H1 (cell line): ENCODE measurements at regions not wholly inside any gene's neighbourhood (a gene's known extent, or its start where the extent isn't known, plus 50 kb on each side); places are given as distances from the start of the nearest gene placed in this dataset.

ENCODE experiments used
- CHD1 ChIP-seq: IDR thresholded peaks from 2 replicates; pipeline ENCODE4 v1.6.1; 2012; ENCODE audit warnings: low read depth, low read length, improper control_type of control experiment
- EZH2 ChIP-seq: fragments of 200-600 bp; sonication (generic); IDR thresholded peaks from 2 replicates; pipeline ENCODE4 v1.7.1; 2012; ENCODE audit warnings: low read depth, mild to moderate bottlenecking, moderate library complexity, low read length, inconsistent platforms; ENCODE audit not compliant: severe bottlenecking
- FOSL1 ChIP-seq: IDR thresholded peaks from 2 replicates; pipeline ENCODE4 v1.6.1; 2011; ENCODE audit warnings: mild to moderate bottlenecking, low read depth, low read length, moderate library complexity; ENCODE audit not compliant: insufficient read depth
- HDAC2 ChIP-seq, 2 experiments: fragments of 300-600 bp in 1 of 2; sonication (generic) in 1 of 2; IDR thresholded peaks; 2 replicates each; pipeline ENCODE4 v1.6.1; 2011 to 2012; ENCODE audit warnings: low read depth in 2 of 2, low read length in 2 of 2, mild to moderate bottlenecking in 2 of 2, moderate library complexity in 2 of 2, borderline replicate concordance in 1 of 2, inconsistent platforms in 1 of 2
- KDM1A ChIP-seq: fragments of 200-600, 300-600 bp; sonication (generic); IDR thresholded peaks from 2 replicates; pipeline ENCODE4 v1.7.1; 2016; ENCODE audit warnings: mild to moderate bottlenecking, low read length, borderline replicate concordance
- POLR2A ChIP-seq, 2 experiments: IDR thresholded peaks; 1 replicate in 1 of 2; 2 replicates in 1 of 2; pipeline ENCODE4 v1.6.1; 2011; ENCODE audit warnings: low read depth in 2 of 2, low read length in 2 of 2, mild to moderate bottlenecking in 2 of 2; ENCODE audit errors: control extremely low read depth in 1 of 2
- ZNF274 ChIP-seq: IDR thresholded peaks from 2 replicates; pipeline ENCODE4 v1.7.0; 2012; ENCODE audit warnings: low read length, borderline replicate concordance; ENCODE audit errors: extremely low read depth
- TF ChIP-seq, protein P1 (sequence below), 3 experiments: IDR thresholded peaks; 1 replicate in 2 of 3; 2 replicates in 1 of 3; pipeline versions ENCODE4 v1.5.1 to v1.6.1; 2011; ENCODE audit warnings: low read length in 3 of 3, mild to moderate bottlenecking in 3 of 3, inconsistent platforms in 2 of 3, low read depth in 1 of 3, moderate library complexity in 1 of 3; ENCODE audit not compliant: insufficient read depth in 1 of 3; ENCODE audit errors: control extremely low read depth in 1 of 3

DNA sequence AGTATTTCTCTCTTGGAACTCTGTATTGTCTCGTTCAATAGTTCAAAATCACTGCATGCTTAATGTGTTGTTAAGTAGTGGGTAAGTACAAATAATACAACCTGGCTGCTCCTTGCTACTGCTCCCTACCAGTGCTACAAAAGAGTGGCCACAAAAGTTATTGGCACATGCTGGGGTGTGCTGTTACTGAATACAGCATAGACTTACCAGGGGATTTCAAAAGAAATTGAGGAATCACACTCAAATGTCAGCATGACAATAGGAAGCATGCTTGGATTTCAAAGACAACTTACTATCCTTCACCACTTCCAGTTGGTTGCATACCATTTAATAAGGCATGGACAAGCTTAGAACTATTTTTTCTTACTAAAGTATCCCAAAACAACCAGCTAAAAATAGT is 1041.3 kb upstream of the SPRY2 start:
- no peak for TF ChIP-seq CHD1
- TF ChIP-seq, protein P1, sequence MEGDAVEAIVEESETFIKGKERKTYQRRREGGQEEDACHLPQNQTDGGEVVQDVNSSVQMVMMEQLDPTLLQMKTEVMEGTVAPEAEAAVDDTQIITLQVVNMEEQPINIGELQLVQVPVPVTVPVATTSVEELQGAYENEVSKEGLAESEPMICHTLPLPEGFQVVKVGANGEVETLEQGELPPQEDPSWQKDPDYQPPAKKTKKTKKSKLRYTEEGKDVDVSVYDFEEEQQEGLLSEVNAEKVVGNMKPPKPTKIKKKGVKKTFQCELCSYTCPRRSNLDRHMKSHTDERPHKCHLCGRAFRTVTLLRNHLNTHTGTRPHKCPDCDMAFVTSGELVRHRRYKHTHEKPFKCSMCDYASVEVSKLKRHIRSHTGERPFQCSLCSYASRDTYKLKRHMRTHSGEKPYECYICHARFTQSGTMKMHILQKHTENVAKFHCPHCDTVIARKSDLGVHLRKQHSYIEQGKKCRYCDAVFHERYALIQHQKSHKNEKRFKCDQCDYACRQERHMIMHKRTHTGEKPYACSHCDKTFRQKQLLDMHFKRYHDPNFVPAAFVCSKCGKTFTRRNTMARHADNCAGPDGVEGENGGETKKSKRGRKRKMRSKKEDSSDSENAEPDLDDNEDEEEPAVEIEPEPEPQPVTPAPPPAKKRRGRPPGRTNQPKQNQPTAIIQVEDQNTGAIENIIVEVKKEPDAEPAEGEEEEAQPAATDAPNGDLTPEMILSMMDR (IDR thresholded peaks at IDR 0.05; ENCODE audit: control extremely low read depth in 1 of 3, insufficient read depth in 1 of 3, low read depth in 1 of 3, low read length in 3 of 3), result no peak
- no peak for TF ChIP-seq KDM1A
- no peak for TF ChIP-seq ZNF274
- no peak for TF ChIP-seq FOSL1
- no peak for TF ChIP-seq HDAC2 (IDR thresholded peaks at IDR 0.05; ENCODE audit: borderline replicate concordance in 1 of 2, low read depth in 2 of 2, low read length in 2 of 2)
- TF ChIP-seq POLR2A (IDR thresholded peaks at IDR 0.05; ENCODE audit: control extremely low read depth in 1 of 2, low read depth in 2 of 2, low read length in 2 of 2), result no peak
- TF ChIP-seq EZH2, result no peak
